Gastroesophageal sphincter (tissue), 4 donors: ENCODE measurements at regions not wholly inside any gene's neighbourhood (a gene's known extent, or its start where the extent isn't known, plus 50 kb on each side); places are given as distances from the start of the nearest gene placed in this dataset.

Experiments used
- ATAC-seq: fragments of 150-250 bp; one replicate; pipeline ENCODE4 v1.9.1; 2016; ENCODE audit warnings: mild to moderate bottlenecking, moderate library complexity
- H3K27ac ChIP-seq, 4 donors: fragments of 200-600 bp; sonication (generic) in 3 of 4; 1 replicate in 3 of 4; 2 replicates in 1 of 4; pipeline ENCODE4 v1.5.1; 2016 to 2019
- H3K27me3 ChIP-seq: fragments of 200-600 bp; sonication (generic); one replicate; pipeline ENCODE4 v1.5.1; 2019
- H3K36me3 ChIP-seq, 2 donors: fragments of 200-600 bp; sonication (generic); one replicate each; pipeline ENCODE4 v1.5.1; 2019; ENCODE audit warnings: control low read depth in 1 of 2
- H3K4me1 ChIP-seq, 3 donors: fragments of 200-600 bp; sonication (generic); 1 replicate in 2 of 3; 2 replicates in 1 of 3; pipeline ENCODE4 v1.5.1; 2016 to 2019; ENCODE audit warnings: control low read depth in 2 of 3
- H3K4me3 ChIP-seq, 2 donors: fragments of 200-600 bp; sonication (generic); one replicate each; pipeline ENCODE4 v1.5.1; 2019; ENCODE audit warnings: mild to moderate bottlenecking in 1 of 2, moderate library complexity in 1 of 2
- H3K9me3 ChIP-seq, 3 donors: fragments of 200-600 bp; sonication (generic); one replicate each; pipeline ENCODE4 v1.5.1; 2017 to 2019; ENCODE audit warnings: control low read depth in 2 of 3
- EP300 ChIP-seq: sonication (generic); formaldehyde crosslinking; IDR thresholded peaks from one replicate; pipeline ENCODE4 v1.6.1; 2017; ENCODE audit warnings: antibody characterized with exemption, mild to moderate bottlenecking
- POLR2A ChIP-seq, 2 donors: fragments of 450-650 bp; IDR thresholded peaks; one replicate each; pipeline ENCODE4 v1.6.1; 2017; ENCODE audit warnings: antibody characterized with exemption in 2 of 2, mild to moderate bottlenecking in 2 of 2, moderate library complexity in 1 of 2
- POLR2AphosphoS5 ChIP-seq: sonication (generic); formaldehyde crosslinking; IDR thresholded peaks from one replicate; pipeline ENCODE4 v1.6.1; 2017; ENCODE audit warnings: antibody characterized with exemption
- WGBS, 2 donors: methylation state at CpG; one replicate each; pipeline ENCODE4 v1.1.5; 2018; ENCODE audit warnings: low coverage in 1 of 2; 5-methylcytosine and 5-hydroxymethylcytosine counted together
- TF ChIP-seq, protein P1 (sequence below), 4 experiments: fragments of 200-600 bp in 2 of 4; fragments of 450-650 bp in 2 of 4; sonication (generic) in 1 of 4; IDR thresholded peaks; one replicate each; pipeline ENCODE4 v1.5.1; 2017 to 2019; ENCODE audit warnings: antibody characterized with exemption in 4 of 4, mild to moderate bottlenecking in 2 of 4, moderate library complexity in 2 of 4

DNA sequence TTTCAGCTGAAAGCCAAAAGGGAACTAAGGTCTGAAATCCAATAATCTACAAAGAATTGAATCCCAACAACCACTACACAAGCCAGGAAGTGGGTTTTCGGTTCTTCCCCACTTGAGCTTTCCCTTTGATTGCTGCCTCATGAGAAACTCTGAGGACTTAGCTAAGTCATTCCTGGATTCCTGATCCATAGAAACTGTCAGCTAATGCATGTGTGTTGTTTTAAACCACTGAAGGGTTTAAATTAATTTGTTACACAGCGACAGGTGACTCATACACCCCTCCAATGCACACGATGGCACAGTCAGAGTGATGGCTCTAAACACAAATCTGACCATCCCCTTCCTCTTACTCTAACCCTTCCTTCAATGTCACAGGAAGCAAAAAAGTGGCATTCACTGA is 282.9 kb downstream of the RAB28 start:
- H3K4me1 ChIP-seq, result no peaks in the 10 kb centered on the region
- H3K27me3 ChIP-seq, result no peaks in the 10 kb centered on the region
- TF ChIP-seq EP300 (no peak), POLR2A (IDR thresholded peaks at IDR 0.05) (no peak), POLR2AphosphoS5 (no peak)
- TF ChIP-seq, protein P1, sequence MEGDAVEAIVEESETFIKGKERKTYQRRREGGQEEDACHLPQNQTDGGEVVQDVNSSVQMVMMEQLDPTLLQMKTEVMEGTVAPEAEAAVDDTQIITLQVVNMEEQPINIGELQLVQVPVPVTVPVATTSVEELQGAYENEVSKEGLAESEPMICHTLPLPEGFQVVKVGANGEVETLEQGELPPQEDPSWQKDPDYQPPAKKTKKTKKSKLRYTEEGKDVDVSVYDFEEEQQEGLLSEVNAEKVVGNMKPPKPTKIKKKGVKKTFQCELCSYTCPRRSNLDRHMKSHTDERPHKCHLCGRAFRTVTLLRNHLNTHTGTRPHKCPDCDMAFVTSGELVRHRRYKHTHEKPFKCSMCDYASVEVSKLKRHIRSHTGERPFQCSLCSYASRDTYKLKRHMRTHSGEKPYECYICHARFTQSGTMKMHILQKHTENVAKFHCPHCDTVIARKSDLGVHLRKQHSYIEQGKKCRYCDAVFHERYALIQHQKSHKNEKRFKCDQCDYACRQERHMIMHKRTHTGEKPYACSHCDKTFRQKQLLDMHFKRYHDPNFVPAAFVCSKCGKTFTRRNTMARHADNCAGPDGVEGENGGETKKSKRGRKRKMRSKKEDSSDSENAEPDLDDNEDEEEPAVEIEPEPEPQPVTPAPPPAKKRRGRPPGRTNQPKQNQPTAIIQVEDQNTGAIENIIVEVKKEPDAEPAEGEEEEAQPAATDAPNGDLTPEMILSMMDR (IDR thresholded peaks at IDR 0.05), result no peak
- H3K9me3 ChIP-seq, result no peaks in the 10 kb centered on the region
- no peak overlapping the region for H3K4me3 ChIP-seq
- H3K36me3 ChIP-seq, result no peaks in the 10 kb centered on the region
- no peak overlapping the region for H3K27ac ChIP-seq
- 81 to 96% methylated on average over 3 of the region's 3 CpGs for WGBS, 2 donors
- ATAC-seq, result no peak

DNA sequence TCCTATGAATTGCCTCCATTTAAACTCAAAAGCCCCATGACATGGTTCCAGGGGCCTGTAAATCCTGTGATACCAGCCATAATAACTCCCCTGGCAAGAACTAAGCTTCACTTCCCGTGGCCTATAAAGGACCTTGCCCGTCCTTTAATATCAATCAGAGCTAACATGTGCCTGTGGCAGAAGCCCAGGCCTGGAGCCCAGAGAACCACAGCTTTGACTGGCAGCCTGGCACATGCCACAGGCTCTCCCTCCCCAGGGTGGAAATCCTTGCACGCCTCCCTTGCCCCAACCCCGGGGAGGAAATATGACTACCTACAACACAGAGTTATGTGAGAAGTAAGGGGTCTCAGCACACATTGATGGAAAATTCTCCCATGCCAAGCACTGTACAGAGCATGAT is 287.4 kb downstream of the RAB28 start:
- TF ChIP-seq POLR2AphosphoS5 (no peak), POLR2A (IDR thresholded peaks at IDR 0.05) (no peak), EP300 (no peak)
- TF ChIP-seq, protein P1 (IDR thresholded peaks at IDR 0.05), result no peak
- H3K27me3 ChIP-seq, result no peaks in the 10 kb centered on the region
- H3K9me3 ChIP-seq, result no peaks in the 10 kb centered on the region
- no CpG with 5 or more reads among the region's 4 CpGs for WGBS, 2 donors
- no peak overlapping the region for H3K4me3 ChIP-seq
- H3K36me3 ChIP-seq, result no peaks in the 10 kb centered on the region
- no peak overlapping the region for H3K27ac ChIP-seq
- no peaks in the 10 kb centered on the region for H3K4me1 ChIP-seq
- ATAC-seq, result no peak

DNA sequence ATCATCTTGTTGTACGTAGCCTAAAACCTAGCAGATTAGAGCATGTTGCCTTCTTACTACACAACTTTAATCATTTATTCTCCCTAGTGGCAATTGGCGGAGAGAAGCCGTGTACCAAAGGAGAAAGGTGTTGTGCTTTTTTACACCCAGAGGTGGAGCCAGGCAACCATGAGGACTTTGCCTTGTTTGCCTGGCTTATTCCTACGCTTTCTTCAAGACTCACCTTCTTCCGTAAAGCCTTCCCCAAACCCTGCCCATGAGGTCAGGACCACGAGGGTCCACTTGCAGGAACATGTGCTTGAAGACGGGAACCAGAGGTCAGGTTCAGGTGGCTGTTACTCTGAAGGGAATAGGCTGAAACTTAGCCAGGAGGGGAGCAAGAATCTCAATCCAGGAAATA is 290.5 kb downstream of the RAB28 start:
- Histone ChIP-seq H3K36me3 (no peaks in the 10 kb centered on the region), H3K9me3 (no peaks in the 10 kb centered on the region), H3K27ac (no peak overlapping the region), H3K27me3 (no peaks in the 10 kb centered on the region), H3K4me1 (no peaks in the 10 kb centered on the region), H3K4me3 (no peak overlapping the region)
- ATAC-seq, result no peak
- 85 to 97% methylated on average over 6 of the region's 7 CpGs for WGBS, 2 donors
- TF ChIP-seq, protein P1 (IDR thresholded peaks at IDR 0.05), result no peak
- no peak for TF ChIP-seq POLR2A (IDR thresholded peaks at IDR 0.05)
- TF ChIP-seq EP300, result no peak
- no peak for TF ChIP-seq POLR2AphosphoS5

DNA sequence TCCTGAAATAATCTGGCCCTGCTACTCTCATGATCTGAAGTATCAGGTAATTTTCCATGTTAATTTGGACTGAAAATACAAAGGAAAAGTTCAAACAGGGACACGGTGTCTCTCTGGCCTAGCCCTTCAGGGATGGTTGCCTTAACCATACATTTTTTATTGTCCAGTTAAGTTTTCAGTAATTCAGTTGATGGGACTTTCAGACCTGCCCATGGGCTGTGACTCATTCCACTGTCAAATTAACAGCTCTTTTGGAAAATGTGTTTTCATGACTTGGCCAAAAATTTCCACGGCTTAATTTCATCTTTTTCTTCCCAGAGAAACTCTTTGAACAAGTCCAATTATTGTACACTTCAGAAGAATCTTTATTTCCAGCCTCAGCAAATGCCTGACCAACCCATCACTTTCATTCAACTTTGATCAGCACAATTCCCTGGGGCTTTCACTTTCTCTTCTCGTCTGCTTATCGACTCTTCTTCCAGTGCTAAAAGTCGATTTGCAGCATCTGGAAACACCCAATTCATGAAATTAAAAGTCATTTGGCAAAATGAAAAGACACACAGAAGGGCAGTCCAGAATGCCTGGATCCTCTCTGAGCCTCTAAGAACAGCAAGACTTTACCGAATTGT is 293.9 kb downstream of the RAB28 start:
- H3K27ac ChIP-seq, result peak overlapping the region in 1 of 4 donors; percentile 5
- no peaks in the 10 kb centered on the region for H3K27me3 ChIP-seq
- no peaks in the 10 kb centered on the region for H3K4me1 ChIP-seq
- ATAC-seq, result no peak
- WGBS, 2 donors, result 38 to 54% methylated on average over 3 to 6 of the region's 6 CpGs
- TF ChIP-seq, protein P1 (IDR thresholded peaks at IDR 0.05), result no peak
- TF ChIP-seq POLR2AphosphoS5 (no peak), POLR2A (IDR thresholded peaks at IDR 0.05) (no peak), EP300 (no peak)
- peaks cover 0 to 6% (median 0%) of the 10 kb centered on the region in 3 donors for H3K9me3 ChIP-seq
- no peaks in the 10 kb centered on the region for H3K36me3 ChIP-seq
- no peak overlapping the region for H3K4me3 ChIP-seq

DNA sequence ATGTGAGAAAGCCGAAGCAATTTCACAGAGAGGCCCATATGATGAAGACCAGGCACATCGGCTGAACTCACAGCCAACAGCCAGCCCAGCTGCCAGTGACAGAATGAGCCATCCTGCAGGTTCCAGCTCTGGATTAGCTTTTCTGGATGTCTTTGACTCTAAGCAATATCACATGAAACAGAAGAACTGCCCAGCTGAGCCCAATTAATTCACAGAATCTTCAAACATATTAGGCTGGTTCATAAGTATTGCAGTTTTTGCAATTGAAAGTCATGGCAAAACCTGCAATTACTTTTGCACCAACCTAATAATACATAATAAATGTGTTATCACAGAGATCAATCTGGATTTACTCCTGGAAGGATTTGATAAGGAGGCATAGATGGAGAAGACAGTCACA is 299.9 kb downstream of the RAB28 start:
- H3K4me3 ChIP-seq, result no peak overlapping the region
- H3K36me3 ChIP-seq, result no peaks in the 10 kb centered on the region
- H3K4me1 ChIP-seq, result no peaks in the 10 kb centered on the region
- TF ChIP-seq, protein P1 (IDR thresholded peaks at IDR 0.05), result no peak
- TF ChIP-seq POLR2AphosphoS5 (no peak), POLR2A (IDR thresholded peaks at IDR 0.05) (no peak), EP300 (no peak)
- H3K27ac ChIP-seq, result no peak overlapping the region
- H3K27me3 ChIP-seq, result no peaks in the 10 kb centered on the region
- no peak for ATAC-seq
- H3K9me3 ChIP-seq, result peaks cover 0 to 21% (median 0%) of the 10 kb centered on the region in 3 donors
- 60 to 90% methylated on average over 2 of the region's 2 CpGs for WGBS, 2 donors
